ENCODE measurements at regions not wholly inside any gene's neighbourhood (a gene's known extent, or its start where the extent isn't known, plus 50 kb on each side); places are given as distances from the start of the nearest gene placed in this dataset.

- no peak overlapping the region for H2AK5ac ChIP-seq (ENCODE audit: insufficient read length, low read length)
- H3K18ac ChIP-seq (ENCODE audit: insufficient read length, low read depth, low read length) = no peak overlapping the region
- no peaks in the 10 kb centered on the region for H3K79me1 ChIP-seq (ENCODE audit: insufficient read depth, low read depth, low read length, poor library complexity, severe bottlenecking)
- no peaks in the 10 kb centered on the region for H4K20me1 ChIP-seq (ENCODE audit: control insufficient read depth, insufficient read depth, insufficient read length)
- no peak overlapping the region for H3K4me2 ChIP-seq (ENCODE audit: insufficient read depth, insufficient read length, low read length)
- H2BK20ac ChIP-seq (ENCODE audit: low read depth, low read length, poor library complexity, severe bottlenecking) = no peak overlapping the region
- no peak overlapping the region for H3K27ac Mint-ChIP-seq
- H3K9me3 Mint-ChIP-seq = peaks cover 0 to 4% of the 10 kb centered on the region in 2 experiments; a peak in 1 of 5 replicates
- DNase-seq = no peak
- H3K9me3 ChIP-seq (ENCODE audit: control insufficient read depth, low read depth, low read length) = no peaks in the 10 kb centered on the region
- no peak overlapping the region for H3K27ac ChIP-seq (ENCODE audit: insufficient read length, low read depth, low read length)
- no peak overlapping the region for H2AFZ ChIP-seq (ENCODE audit: low read length)
- H3K9ac ChIP-seq (ENCODE audit: extremely low read depth, insufficient read length, low read length) = no peak overlapping the region
- H3K27me3 ChIP-seq (ENCODE audit: insufficient read depth, low read length) = no peaks in the 10 kb centered on the region
- H2BK12ac ChIP-seq (ENCODE audit: insufficient read length, low read depth, low read length) = no peak overlapping the region
- no peak overlapping the region for H3K56ac ChIP-seq (ENCODE audit: insufficient read length, low read depth, low read length)
- no peak overlapping the region for H3K4me3 Mint-ChIP-seq
- H3K36me3 Mint-ChIP-seq (ENCODE audit: insufficient read depth in 1 of 3, low read depth in 3 of 3) = peaks cover 0 to 10% (median 2%) of the 10 kb centered on the region in 3 experiments; a peak in 2 of 7 replicates
- no peak overlapping the region for H2BK5ac ChIP-seq (ENCODE audit: insufficient read length, low read length)
- TF ChIP-seq, protein P1, sequence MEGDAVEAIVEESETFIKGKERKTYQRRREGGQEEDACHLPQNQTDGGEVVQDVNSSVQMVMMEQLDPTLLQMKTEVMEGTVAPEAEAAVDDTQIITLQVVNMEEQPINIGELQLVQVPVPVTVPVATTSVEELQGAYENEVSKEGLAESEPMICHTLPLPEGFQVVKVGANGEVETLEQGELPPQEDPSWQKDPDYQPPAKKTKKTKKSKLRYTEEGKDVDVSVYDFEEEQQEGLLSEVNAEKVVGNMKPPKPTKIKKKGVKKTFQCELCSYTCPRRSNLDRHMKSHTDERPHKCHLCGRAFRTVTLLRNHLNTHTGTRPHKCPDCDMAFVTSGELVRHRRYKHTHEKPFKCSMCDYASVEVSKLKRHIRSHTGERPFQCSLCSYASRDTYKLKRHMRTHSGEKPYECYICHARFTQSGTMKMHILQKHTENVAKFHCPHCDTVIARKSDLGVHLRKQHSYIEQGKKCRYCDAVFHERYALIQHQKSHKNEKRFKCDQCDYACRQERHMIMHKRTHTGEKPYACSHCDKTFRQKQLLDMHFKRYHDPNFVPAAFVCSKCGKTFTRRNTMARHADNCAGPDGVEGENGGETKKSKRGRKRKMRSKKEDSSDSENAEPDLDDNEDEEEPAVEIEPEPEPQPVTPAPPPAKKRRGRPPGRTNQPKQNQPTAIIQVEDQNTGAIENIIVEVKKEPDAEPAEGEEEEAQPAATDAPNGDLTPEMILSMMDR (conservative IDR thresholded peaks at IDR 0.05) = no peak
- peaks cover 2% of the 10 kb centered on the region; the same call in 1 of the 2 replicates for H3K4me1 ChIP-seq (ENCODE audit: insufficient read depth, low read length)
- WGBS (ENCODE audit: extremely low coverage, insufficient read length, low lambda C conversion rate) = no CpG with 5 or more reads among the region's 3 CpGs
- no peak overlapping the region for H4K91ac ChIP-seq (ENCODE audit: insufficient read length, low read depth, low read length)
- H3K23ac ChIP-seq (ENCODE audit: insufficient read length, low read depth, low read length) = no peak overlapping the region
- H3K4ac ChIP-seq (ENCODE audit: low read depth, low read length) = no peak overlapping the region
- no peaks in the 10 kb centered on the region for H3K23me2 ChIP-seq (ENCODE audit: insufficient read length, low read depth, low read length, poor library complexity, severe bottlenecking)
- no peak overlapping the region for H4K8ac ChIP-seq (replicated peaks; ENCODE audit: insufficient read length, low read depth, low read length)
- no peak overlapping the region for H3T11ph ChIP-seq (ENCODE audit: low read length)
- H2BK120ac ChIP-seq (ENCODE audit: low read depth, low read length, poor library complexity, severe bottlenecking) = no peak overlapping the region
- peaks cover 6% of the 10 kb centered on the region; the same call in 1 of the 2 replicates for H3K79me2 ChIP-seq (ENCODE audit: insufficient read depth, low read length)
- no peak overlapping the region for H4K5ac ChIP-seq (ENCODE audit: insufficient read length, low read depth, low read length)
- H3K14ac ChIP-seq (ENCODE audit: insufficient read depth, low read length) = no peak overlapping the region
- H3K27me3 Mint-ChIP-seq (ENCODE audit: low read depth) = no peaks in the 10 kb centered on the region
- peaks cover 10 to 14% of the 10 kb centered on the region in 2 experiments for H3K4me1 Mint-ChIP-seq
- H2BK15ac ChIP-seq (ENCODE audit: low read depth, low read length) = no peak overlapping the region
Measured at GRCh38 chr2:144325086-144325485, 194.8 kb downstream of the ZEB2 start.

Data from H9 (cell line).